H1 (cell line): ENCODE measurements at regions not wholly inside any gene's neighbourhood (a gene's known extent, or its start where the extent isn't known, plus 50 kb on each side); places are given as distances from the start of the nearest gene placed in this dataset.

Source experiments
- CTCF ChIA-PET: fragments of 300-600 bp; sonication (Branson Sonifier 250); formaldehyde crosslinking; loops from one replicate; lab custom pipeline; 2021; ENCODE audit not compliant: partially characterized antibody; lab: Charles Lee
- POLR2A ChIA-PET: fragments of 300-600 bp; sonication (Branson Sonifier 250); formaldehyde crosslinking; loops from one replicate; lab custom pipeline; 2021; ENCODE audit warnings: inconsistent platforms; ENCODE audit not compliant: partially characterized antibody; lab: Charles Lee
- DNase-seq, 2 experiments: peaks; one replicate each; pipeline versions ENCODE4 v3.0.0 to v3.0.0-alpha.2; 2010 to 2022; ENCODE audit warnings: low spot score in 2 of 2, low read depth in 1 of 2, mixed read lengths in 1 of 2
- FAIRE-seq: peaks from 2 replicates; lab custom pipeline; 2011; peaks lifted over from hg19 to GRCh38; lab: Jason Lieb, UNC
- H2AFZ ChIP-seq: 2 replicates; pipeline ENCODE4 v1.8.1; 2012; ENCODE audit warnings: low read length, inconsistent platforms
- H2AK5ac ChIP-seq: 2 replicates; pipeline ENCODE4 v1.6.1; 2013; ENCODE audit warnings: low read depth, low read length
- H2BK120ac ChIP-seq: replicated peaks from 2 replicates; pipeline ENCODE3; 2013; ENCODE audit warnings: low read depth, low read length, inconsistent platforms
- H2BK12ac ChIP-seq: 2 replicates; pipeline ENCODE4 v1.6.1; 2013; ENCODE audit warnings: low read depth, low read length
- H2BK15ac ChIP-seq: 2 replicates; pipeline ENCODE4 v1.6.1; 2013; ENCODE audit warnings: low read length
- H2BK20ac ChIP-seq: 2 replicates; pipeline ENCODE4 v1.6.1; 2013; ENCODE audit warnings: low read length
- H2BK5ac ChIP-seq: 2 replicates; pipeline ENCODE4 v1.6.1; 2013; ENCODE audit warnings: low read depth, low read length
- H3K14ac ChIP-seq: 2 replicates; pipeline ENCODE4 v1.6.1; 2013; ENCODE audit warnings: inconsistent platforms; ENCODE audit not compliant: insufficient read length
- H3K18ac ChIP-seq: 2 replicates; pipeline ENCODE4 v1.6.1; 2013; ENCODE audit warnings: low read length; ENCODE audit errors: extremely low read depth
- H3K23ac ChIP-seq: 2 replicates; pipeline ENCODE4 v1.6.1; 2013; ENCODE audit warnings: inconsistent platforms; ENCODE audit not compliant: insufficient read length
- H3K23me2 ChIP-seq: 2 replicates; pipeline ENCODE4 v1.6.1; 2013; ENCODE audit warnings: low read depth, low read length
- H3K27ac ChIP-seq: 2 replicates; pipeline ENCODE4 v1.6.1; 2011; ENCODE audit warnings: low read depth, low read length, inconsistent platforms
- H3K27me3 ChIP-seq, 4 experiments: replicated peaks in 1 of 4; 1 replicate in 1 of 4; 2 replicates in 3 of 4; pipeline versions ENCODE4 v1.6.1 to v1.8.1; 2011 to 2013; ENCODE audit warnings: low read length in 3 of 4, mild to moderate bottlenecking in 3 of 4, inconsistent platforms in 2 of 4, mixed read lengths in 2 of 4, moderate library complexity in 1 of 4; ENCODE audit not compliant: control insufficient read depth in 3 of 4, insufficient read depth in 3 of 4; ENCODE audit errors: extremely low read depth in 1 of 4
- H3K36me3 ChIP-seq, 4 experiments: 2 replicates each; pipeline versions ENCODE4 v1.6.1 to v1.8.1; 2011 to 2013; ENCODE audit warnings: mild to moderate bottlenecking in 4 of 4, low read length in 3 of 4, moderate library complexity in 2 of 4, control low read depth in 1 of 4, inconsistent platforms in 1 of 4; ENCODE audit not compliant: insufficient read depth in 4 of 4, control insufficient read depth in 2 of 4
- H3K4ac ChIP-seq: replicated peaks from 2 replicates; pipeline ENCODE3; 2013; ENCODE audit warnings: low read length, low read depth, mixed read lengths, inconsistent platforms; ENCODE audit not compliant: insufficient read length
- H3K4me1 ChIP-seq, 4 experiments: replicated peaks in 1 of 4; 1 replicate in 1 of 4; 2 replicates in 3 of 4; pipeline versions ENCODE4 v1.6.1 to v1.8.1; 2011 to 2013; ENCODE audit warnings: low read length in 3 of 4, inconsistent platforms in 2 of 4, mixed read lengths in 1 of 4; ENCODE audit not compliant: insufficient read depth in 4 of 4, control insufficient read depth in 3 of 4
- H3K4me2 ChIP-seq, 2 experiments: 2 replicates each; pipeline versions ENCODE4 v1.6.1 to v1.8.1; 2011 to 2013; ENCODE audit warnings: low read depth in 2 of 2, low read length in 2 of 2, control low read depth in 1 of 2, inconsistent platforms in 1 of 2, mild to moderate bottlenecking in 1 of 2; ENCODE audit not compliant: insufficient read depth in 1 of 2
- H3K4me3 ChIP-seq, 4 experiments: fragments of 200-600, 300-600 bp in 1 of 4; sonication (generic), shearing (Covaris generic), sonication (Bioruptor Twin) in 1 of 4; 2 replicates each; pipeline versions ENCODE4 v1.5.1 to v1.8.1; 2011 to 2016; ENCODE audit warnings: low read length in 4 of 4, low read depth in 3 of 4, control low read depth in 2 of 4, inconsistent platforms in 2 of 4, mild to moderate bottlenecking in 2 of 4, mixed read lengths in 1 of 4, moderate library complexity in 1 of 4; ENCODE audit not compliant: insufficient read depth in 2 of 4; ENCODE audit errors: extremely low read depth in 1 of 4
- H3K56ac ChIP-seq: replicated peaks from 2 replicates; pipeline ENCODE3; 2013; ENCODE audit warnings: low read depth, mild to moderate bottlenecking, mixed read lengths, low read length, inconsistent platforms; ENCODE audit not compliant: insufficient read length
- H3K79me1 ChIP-seq: 2 replicates; pipeline ENCODE4 v1.6.1; 2013; ENCODE audit warnings: low read depth, low read length, control low read depth
- H3K79me2 ChIP-seq, 2 experiments: 2 replicates each; pipeline versions ENCODE4 v1.6.1 to v1.8.1; 2012 to 2013; ENCODE audit warnings: low read length in 2 of 2, mild to moderate bottlenecking in 2 of 2, inconsistent platforms in 1 of 2; ENCODE audit not compliant: insufficient read depth in 2 of 2, control insufficient read depth in 1 of 2
- H3K9ac ChIP-seq, 4 experiments: replicated peaks in 1 of 4; 1 replicate in 1 of 4; 2 replicates in 3 of 4; pipeline versions ENCODE4 v1.6.1 to v1.8.1; 2011 to 2013; ENCODE audit warnings: low read depth in 3 of 4, low read length in 3 of 4, control low read depth in 2 of 4, mild to moderate bottlenecking in 2 of 4, moderate library complexity in 2 of 4, inconsistent platforms in 1 of 4; ENCODE audit errors: extremely low read depth in 1 of 4
- H3K9me3 ChIP-seq, 2 experiments: 2 replicates each; pipeline versions ENCODE4 v1.6.1 to v1.8.1; 2012 to 2013; ENCODE audit warnings: mild to moderate bottlenecking in 2 of 2, moderate library complexity in 2 of 2, control low read depth in 1 of 2, inconsistent platforms in 1 of 2, low read depth in 1 of 2, low read length in 1 of 2, mixed read lengths in 1 of 2; ENCODE audit not compliant: insufficient read depth in 2 of 2
- H4K20me1 ChIP-seq, 2 experiments: replicated peaks in 1 of 2; 2 replicates each; pipeline versions ENCODE3 to v1.8.1; 2011 to 2013; ENCODE audit warnings: inconsistent platforms in 2 of 2, low read length in 2 of 2, mild to moderate bottlenecking in 1 of 2; ENCODE audit not compliant: insufficient read depth in 2 of 2, control insufficient read depth in 1 of 2
- H4K5ac ChIP-seq: 2 replicates; pipeline ENCODE4 v1.6.1; 2013; ENCODE audit warnings: low read length, low read depth, mixed read lengths, inconsistent platforms; ENCODE audit not compliant: insufficient read length
- H4K8ac ChIP-seq: 2 replicates; pipeline ENCODE4 v1.8.0; 2013; ENCODE audit warnings: mild to moderate bottlenecking, moderate library complexity, low read length, inconsistent platforms; ENCODE audit not compliant: insufficient read depth; ENCODE audit errors: extremely low read depth
- H4K91ac ChIP-seq: replicated peaks from 2 replicates; pipeline ENCODE3; 2013; ENCODE audit warnings: low read length, mixed read lengths, inconsistent platforms; ENCODE audit not compliant: insufficient read length
- CBX5 ChIP-seq: fragments of 300-800, 300-1000 bp; sonication (generic); IDR thresholded peaks from 2 replicates; pipeline ENCODE4 v1.7.1; 2016; ENCODE audit warnings: antibody characterized with exemption, low read length, low read depth
- JUN ChIP-seq: IDR thresholded peaks from 2 replicates; pipeline ENCODE4 v1.6.1; 2011; ENCODE audit warnings: low read depth, mild to moderate bottlenecking, improper control_type of control experiment, low read length
- KDM1A ChIP-seq: fragments of 200-600, 300-600 bp; sonication (generic); IDR thresholded peaks from 2 replicates; pipeline ENCODE4 v1.7.1; 2016; ENCODE audit warnings: mild to moderate bottlenecking, low read length, borderline replicate concordance
- KDM4A ChIP-seq: IDR thresholded peaks from one replicate; pipeline ENCODE4 v1.7.1; 2012; ENCODE audit warnings: low read depth, mild to moderate bottlenecking, moderate library complexity, low read length, inconsistent platforms; ENCODE audit not compliant: severe bottlenecking
- KDM5A ChIP-seq: fragments of 200-600 bp; IDR thresholded peaks from 2 replicates; pipeline ENCODE4 v1.7.1; 2012; ENCODE audit warnings: mild to moderate bottlenecking, low read length, inconsistent platforms, mixed read lengths
- POLR2AphosphoS5 ChIP-seq: IDR thresholded peaks from 2 replicates; pipeline ENCODE4 v1.6.1; 2011; ENCODE audit warnings: low read depth, low read length
- RFX5 ChIP-seq: IDR thresholded peaks from 2 replicates; pipeline ENCODE4 v1.6.1; 2011; ENCODE audit warnings: low read depth, low read length, improper control_type of control experiment, borderline replicate concordance
- RNF2 ChIP-seq: fragments of 200-900, 300-1000 bp; sonication (generic); IDR thresholded peaks from 2 replicates; pipeline ENCODE4 v1.7.1; 2016; ENCODE audit warnings: borderline replicate concordance, low read depth, mild to moderate bottlenecking, antibody characterized with exemption, low read length; ENCODE audit not compliant: poor library complexity, severe bottlenecking; ENCODE audit errors: missing control alignments
- SIX5 ChIP-seq: IDR thresholded peaks from 2 replicates; pipeline ENCODE4 v1.6.1; 2011; ENCODE audit warnings: mild to moderate bottlenecking, low read depth, low read length
- SP4 ChIP-seq: IDR thresholded peaks from 2 replicates; pipeline ENCODE4 v1.6.1; 2012; ENCODE audit warnings: low read length, inconsistent platforms
- SRF ChIP-seq: IDR thresholded peaks from 2 replicates; pipeline ENCODE4 v1.6.1; 2011; ENCODE audit warnings: mild to moderate bottlenecking, low read depth, low read length, moderate library complexity
- TCF12 ChIP-seq: IDR thresholded peaks from 2 replicates; pipeline ENCODE4 v1.6.1; 2011; ENCODE audit warnings: low read depth, mild to moderate bottlenecking, low read length
- ZNF274 ChIP-seq: IDR thresholded peaks from 2 replicates; pipeline ENCODE4 v1.7.0; 2012; ENCODE audit warnings: low read length, borderline replicate concordance; ENCODE audit errors: extremely low read depth
- WGBS, 2 experiments: shearing (Covaris generic) in 1 of 2; methylation state at CpG; one replicate each; pipeline versions ENCODE4 v1.1.6 to v1.1.7; 2013 to 2015; ENCODE audit warnings: low lambda C conversion rate in 2 of 2, mixed read lengths in 2 of 2, inconsistent platforms in 1 of 2, low coverage in 1 of 2, missing lambda C conversion rate in 1 of 2; ENCODE audit not compliant: insufficient replicate concordance in 2 of 2, insufficient coverage in 1 of 2, insufficient read length in 1 of 2; ENCODE audit errors: extremely low coverage in 1 of 2, missing lambda C conversion rate in 1 of 2; 5-methylcytosine and 5-hydroxymethylcytosine counted together

DNA sequence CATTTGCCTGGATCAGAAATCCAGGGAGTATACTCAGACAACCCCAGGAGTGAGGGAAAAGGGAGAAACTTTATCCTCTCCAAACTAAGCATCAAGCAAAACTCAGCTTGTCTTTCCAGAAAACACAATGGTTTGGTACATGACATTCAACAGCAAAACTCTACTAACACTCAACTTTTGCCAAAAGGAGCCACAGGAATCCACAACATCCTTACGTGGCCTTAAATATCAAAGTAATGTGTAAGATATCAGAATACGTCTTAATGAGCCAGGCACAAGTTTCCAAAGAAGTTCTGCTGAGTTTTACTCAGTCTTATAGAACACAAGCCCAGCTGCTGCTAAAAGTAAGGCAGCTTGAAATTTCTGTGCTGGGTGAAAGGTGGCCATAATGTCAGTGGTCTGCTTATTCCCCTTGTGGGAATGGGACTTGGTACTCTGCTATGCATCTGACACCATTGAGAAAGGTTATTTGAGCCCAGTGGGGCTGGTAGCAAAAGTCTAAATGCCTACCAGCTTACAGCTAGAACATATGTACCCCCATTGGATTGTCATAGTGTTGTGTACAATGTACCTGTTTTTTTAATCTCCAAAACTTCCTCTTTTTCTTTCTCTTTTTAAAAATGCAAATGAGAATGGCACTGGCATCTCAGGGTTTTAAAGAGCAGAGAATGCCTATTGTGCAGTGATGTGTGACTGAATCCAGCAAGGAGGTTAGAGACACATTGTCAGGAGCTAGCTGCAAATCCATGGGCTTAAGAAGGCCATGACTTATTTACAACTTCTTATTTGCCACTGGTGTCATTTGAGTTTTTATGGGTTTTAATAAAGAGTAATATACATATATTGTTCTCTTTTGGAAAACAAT, 62.0 kb upstream of the ST6GALNAC3 start:
- H3K36me3 ChIP-seq, result no peaks in the 10 kb centered on the region
- no peak overlapping the region for H2BK20ac ChIP-seq
- no peak for DNase-seq
- TF ChIP-seq RFX5, result no peak
- TF ChIP-seq RNF2, result no peak
- TF ChIP-seq KDM1A, result no peak
- no peak for TF ChIP-seq SP4
- no peak for TF ChIP-seq SIX5
- no peak for TF ChIP-seq CBX5
- TF ChIP-seq SRF, result no peak
- no peak for TF ChIP-seq TCF12
- TF ChIP-seq KDM4A, result no peak
- TF ChIP-seq ZNF274, result no peak
- TF ChIP-seq POLR2AphosphoS5, result no peak
- no peak for TF ChIP-seq JUN
- TF ChIP-seq KDM5A, result no peak

More for the DNA sequence above, 62.0 kb upstream of the ST6GALNAC3 start:
- Histone ChIP-seq H4K8ac (no peak overlapping the region), H3K4me3 (no peak overlapping the region), H3K9me3 (no peaks in the 10 kb centered on the region), H4K5ac (no peak overlapping the region), H4K91ac (no peak overlapping the region), H3K56ac (no peak overlapping the region), H3K9ac (no peak overlapping the region), H3K4me1 (no peaks in the 10 kb centered on the region), H2BK120ac (no peak overlapping the region), H3K4me2 (no peak overlapping the region), H2AFZ (0 out of 2 replicates have a peak overlapping the region, but pooled peaks have one; percentile 13), H3K27me3 (no peaks in the 10 kb centered on the region), H3K14ac (no peak overlapping the region), H3K18ac (no peak overlapping the region), H2BK12ac (no peak overlapping the region), H3K27ac (no peak overlapping the region), H3K23ac (no peak overlapping the region), H4K20me1 (no peaks in the 10 kb centered on the region), H3K79me1 (no peaks in the 10 kb centered on the region), H2BK5ac (no peak overlapping the region), H2AK5ac (no peak overlapping the region), H3K23me2 (no peaks in the 10 kb centered on the region), H3K79me2 (no peaks in the 10 kb centered on the region), H2BK15ac (no peak overlapping the region), H3K4ac (no peak overlapping the region)
- CTCF ChIA-PET, result interaction anchor here (0.5 kb wide), 1 partner anchor 590 kb away, joined by 3 read pairs; no protein-coding TSS in a partner anchor
- 82% methylated on average over 2 of the region's 2 CpGs; no CpG with 5 or more reads in 1 of the 2 experiments for WGBS, 2 experiments
- POLR2A ChIA-PET, result no interaction called here
- FAIRE-seq, result no peak
